Activated gamma-delta T cell treated with Interleukin-2 at 50 U/mL for 16 hours (primary cell): ENCODE measurements at regions not wholly inside any gene's neighbourhood (a gene's known extent, or its start where the extent isn't known, plus 50 kb on each side); places are given as distances from the start of the nearest gene placed in this dataset.

Source experiments
- DNase-seq: peaks from one replicate; pipeline ENCODE4 v3.0.0-alpha.2; 2020

GRCh38 chr2:33788044-33788443 is 188.9 kb upstream of the FAM98A start:
- DNase-seq = no peak

GRCh38 chr2:33786881-33787280 is 187.8 kb upstream of the FAM98A start:
- DNase-seq = no peak

- no peak for DNase-seq
These were observed 186.4 kb upstream of the FAM98A start for GRCh38 chr2:33785201-33786106.

GRCh38 chr2:33784488-33784887 is 185.4 kb upstream of the FAM98A start:
- DNase-seq = no peak

GRCh38 chr2:33782395-33783230 is 183.5 kb upstream of the FAM98A start:
- DNase-seq = no peak

- DNase-seq = no peak
These were observed 178.7 kb upstream of the FAM98A start for GRCh38 chr2:33777786-33778185.

- DNase-seq = no peak
These were observed 176.2 kb upstream of the FAM98A start for GRCh38 chr2:33775306-33775705.

GRCh38 chr2:33770023-33770422 is 170.9 kb upstream of the FAM98A start:
- DNase-seq = no peak

GRCh38 chr2:33766175-33766574 is 167.1 kb upstream of the FAM98A start:
- DNase-seq = no peak

- DNase-seq = no peak
These were observed 166.0 kb upstream of the FAM98A start for GRCh38 chr2:33765122-33765521.

- DNase-seq = no peak
These were observed 165.5 kb upstream of the FAM98A start for GRCh38 chr2:33764551-33764950.

- DNase-seq = no peak
These were observed 164.7 kb upstream of the FAM98A start for GRCh38 chr2:33763671-33764310.

- DNase-seq = no peak
These were observed 163.5 kb upstream of the FAM98A start for GRCh38 chr2:33762636-33763035.

- no peak for DNase-seq
These were observed 147.2 kb upstream of the FAM98A start for GRCh38 chr2:33746208-33746800.

GRCh38 chr2:33735096-33735495 is 136.0 kb upstream of the FAM98A start:
- no peak for DNase-seq

- no peak for DNase-seq
These were observed 131.7 kb upstream of the FAM98A start for GRCh38 chr2:33730804-33731203.

GRCh38 chr2:33730193-33730592 is 131.1 kb upstream of the FAM98A start:
- no peak for DNase-seq

- DNase-seq = no peak
These were observed 130.3 kb upstream of the FAM98A start for GRCh38 chr2:33729353-33729752.

GRCh38 chr2:33728106-33728505 is 129.0 kb upstream of the FAM98A start:
- no peak for DNase-seq

GRCh38 chr2:33727361-33728032 is 128.4 kb upstream of the FAM98A start:
- DNase-seq = no peak

GRCh38 chr2:33726415-33726814 is 127.3 kb upstream of the FAM98A start:
- no peak for DNase-seq

- no peak for DNase-seq
These were observed 124.2 kb upstream of the FAM98A start for GRCh38 chr2:33723329-33723728.
